HCT116 (cell line): ENCODE measurements at regions not wholly inside any gene's neighbourhood (a gene's known extent, or its start where the extent isn't known, plus 50 kb on each side); places are given as distances from the start of the nearest gene placed in this dataset.

Source experiments
- CTCF ChIP-seq, 3 experiments: fragments of 200-600 bp in 1 of 3; sonication (generic) in 1 of 3; IDR thresholded peaks in 2 of 3; conservative IDR thresholded peaks in 1 of 3; 2 replicates each; pipeline ENCODE4 v1.5.1; 2012 to 2017; ENCODE audit warnings: low read depth in 2 of 3, low read length in 2 of 3, antibody characterized with exemption in 1 of 3, borderline replicate concordance in 1 of 3, control low read depth in 1 of 3, mild to moderate bottlenecking in 1 of 3, mixed read lengths in 1 of 3, mixed run types in 1 of 3, moderate library complexity in 1 of 3; ENCODE audit not compliant: insufficient read depth in 1 of 3
- EZH2phosphoT487 ChIP-seq: fragments of 200-600 bp; IDR thresholded peaks from 2 replicates; pipeline ENCODE4 v1.6.1; 2018; ENCODE audit warnings: antibody characterized with exemption, borderline replicate concordance
- MAX ChIP-seq: IDR thresholded peaks from 2 replicates; pipeline ENCODE4 v1.6.1; 2012
- POLR2A ChIP-seq: IDR thresholded peaks from 2 replicates; pipeline ENCODE4 v1.7.0; 2011; ENCODE audit warnings: borderline replicate concordance; ENCODE audit not compliant: insufficient read depth, insufficient read length; ENCODE audit errors: extremely low read depth
- POLR2AphosphoS5 ChIP-seq: IDR thresholded peaks from 2 replicates; pipeline ENCODE4 v1.6.1; 2011; ENCODE audit warnings: mild to moderate bottlenecking, low read depth, low read length, moderate library complexity
- YY1 ChIP-seq: IDR thresholded peaks from 2 replicates; pipeline ENCODE4 v1.6.1; 2011; ENCODE audit warnings: low read length, low read depth, moderate library complexity, mild to moderate bottlenecking; ENCODE audit not compliant: insufficient replicate concordance; ENCODE audit errors: extremely low read depth

GRCh38 chr4:164304861-164305260 is 449.1 kb upstream of the SMIM31 start:
- TF ChIP-seq EZH2phosphoT487 (no peak), POLR2A (no peak), CTCF (IDR thresholded peaks at IDR 0.05 in 2 of 3, conservative IDR thresholded peaks at IDR 0.05 in 1 of 3; ENCODE audit: borderline replicate concordance in 1 of 3, insufficient read depth in 1 of 3, low read depth in 2 of 3, low read length in 2 of 3) (no peak), YY1 (no peak), MAX (no peak), POLR2AphosphoS5 (no peak)
